ENCODE measurements at regions not wholly inside any gene's neighbourhood (a gene's known extent, or its start where the extent isn't known, plus 50 kb on each side); places are given as distances from the start of the nearest gene placed in this dataset.
"Not testable (repeated sequence)": the region's sequence is repeated elsewhere in the genome, so short reads cannot be mapped to it uniquely, and the experiment has no call there.

DNA sequence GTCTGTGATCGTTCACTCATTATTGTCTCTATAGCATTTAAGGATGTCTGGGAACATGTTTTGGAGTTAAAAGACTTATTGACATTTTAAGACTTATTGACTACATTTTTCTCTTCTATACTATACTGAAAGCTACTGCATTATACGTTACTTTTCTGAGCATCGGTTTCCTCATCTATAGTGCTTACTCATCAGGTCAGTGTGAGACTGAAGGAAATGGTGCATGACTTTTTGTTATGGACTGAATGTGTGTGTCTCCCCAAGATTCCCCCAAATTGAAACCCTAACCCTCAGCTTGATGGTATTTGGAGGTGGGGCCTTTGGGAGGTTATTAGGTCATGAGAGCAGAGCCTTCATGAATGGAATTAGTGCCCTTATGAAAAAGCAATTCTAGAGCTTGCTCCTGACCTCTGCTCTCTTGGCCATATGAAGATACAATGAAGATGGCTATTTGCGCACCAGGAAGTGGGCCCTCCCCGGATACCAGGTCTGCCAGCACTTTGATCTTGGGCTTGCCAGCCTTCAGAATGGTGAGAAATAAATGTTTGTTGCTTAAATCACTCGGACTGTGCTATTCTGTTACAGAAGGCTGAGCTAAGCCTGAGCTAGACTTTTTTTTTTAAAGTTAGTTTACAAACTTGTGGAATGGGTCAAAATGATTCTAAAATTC lies 243.7 kb upstream of the RREB1 start:
- no peak for DNase-seq (ENCODE audit: low spot score)

DNA sequence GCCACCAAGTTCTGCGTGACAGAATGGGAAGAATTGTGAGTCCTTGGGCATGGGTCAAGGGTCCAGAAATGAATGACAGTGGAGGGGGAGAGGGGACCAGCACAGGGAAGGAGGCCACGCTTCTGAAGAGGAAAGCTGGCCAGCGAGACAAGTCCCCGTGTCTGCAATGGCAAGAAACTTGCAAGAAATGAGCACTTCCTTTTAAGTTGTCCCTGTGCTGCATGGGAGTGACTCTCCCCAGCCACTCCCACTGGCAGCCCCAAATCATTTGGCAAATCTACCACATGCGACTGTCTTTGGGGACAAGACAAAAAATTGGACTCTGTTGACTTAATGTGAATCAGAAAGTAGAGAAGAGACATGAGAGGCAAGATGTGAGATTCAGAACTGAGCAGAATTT lies 242.2 kb upstream of the RREB1 start:
- no peak for DNase-seq (ENCODE audit: low spot score)

DNA sequence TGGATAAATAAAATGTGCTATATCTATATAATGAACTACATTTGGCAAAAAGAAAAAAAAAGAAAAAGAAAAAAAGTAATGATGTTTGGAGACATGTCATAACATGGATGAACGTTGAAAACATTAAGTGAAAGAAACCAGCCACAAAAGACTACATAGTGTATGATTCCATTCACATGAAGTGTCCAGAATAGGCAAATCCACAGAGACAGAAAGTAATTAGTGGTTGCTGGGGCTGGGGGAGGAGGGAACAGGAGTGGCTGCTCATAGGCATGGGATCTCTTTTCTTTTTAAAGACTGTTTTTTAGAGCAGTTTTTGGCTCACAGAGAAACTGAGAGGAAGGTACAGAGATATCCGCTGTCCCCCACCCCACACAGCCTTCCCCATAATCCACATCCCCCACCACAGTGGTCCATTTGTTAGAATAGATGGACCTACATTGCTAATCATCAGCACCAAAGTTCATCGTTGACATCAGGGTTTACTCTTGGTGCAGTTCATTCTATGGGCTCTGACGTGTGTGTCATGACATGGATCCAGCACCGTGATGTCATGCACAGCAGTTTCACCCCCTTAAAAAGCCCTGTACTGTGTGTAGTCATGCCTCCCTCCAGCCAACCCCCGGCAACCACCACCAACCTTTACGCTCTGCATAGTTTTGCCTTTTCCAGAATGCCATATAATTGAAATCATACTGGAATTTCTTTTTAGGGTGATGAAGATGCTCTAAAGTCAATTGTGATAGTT lies 240.9 kb upstream of the RREB1 start:
- DNase-seq (ENCODE audit: low spot score) = no peak

DNA sequence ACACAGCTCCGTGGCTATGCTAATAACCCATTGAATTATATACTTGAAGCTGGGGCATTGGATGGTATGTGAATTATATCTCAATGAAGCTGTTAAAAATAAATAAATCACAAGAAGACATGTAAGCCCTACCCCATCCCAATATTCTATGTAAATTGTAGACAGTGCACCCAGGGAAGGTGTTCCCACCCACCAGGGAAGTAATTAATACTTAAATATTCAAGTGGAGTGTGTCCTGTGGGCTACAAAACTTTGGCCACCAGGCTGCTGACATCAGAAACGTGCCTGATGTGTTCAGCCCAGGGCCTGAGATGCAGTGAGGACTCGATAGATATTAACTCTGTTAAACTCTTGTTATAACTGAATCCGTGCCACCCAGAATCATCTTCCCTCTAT lies 240.4 kb upstream of the RREB1 start:
- DNase-seq (ENCODE audit: low spot score) = no peak

DNA sequence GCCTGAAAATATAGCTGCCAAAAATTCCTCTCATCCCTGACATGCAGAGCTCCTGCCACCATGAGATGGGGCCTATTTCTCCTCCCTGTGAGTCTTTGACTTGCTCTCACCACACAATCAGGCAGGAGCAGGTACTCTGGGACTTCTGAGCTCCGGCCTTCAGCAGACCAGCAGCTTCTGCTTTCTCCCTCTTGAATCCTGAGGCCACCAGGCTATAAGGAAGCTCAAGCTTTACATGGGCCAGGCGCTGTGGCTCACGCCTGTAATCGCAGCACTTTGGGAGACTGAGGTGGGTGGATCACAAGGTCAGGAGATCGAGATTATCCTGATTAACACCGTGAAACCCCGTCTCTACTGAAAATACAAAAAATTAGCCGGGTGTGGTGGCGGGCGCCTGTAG lies 238.7 kb upstream of the RREB1 start:
- DNase-seq (ENCODE audit: low spot score) = no peak

DNA sequence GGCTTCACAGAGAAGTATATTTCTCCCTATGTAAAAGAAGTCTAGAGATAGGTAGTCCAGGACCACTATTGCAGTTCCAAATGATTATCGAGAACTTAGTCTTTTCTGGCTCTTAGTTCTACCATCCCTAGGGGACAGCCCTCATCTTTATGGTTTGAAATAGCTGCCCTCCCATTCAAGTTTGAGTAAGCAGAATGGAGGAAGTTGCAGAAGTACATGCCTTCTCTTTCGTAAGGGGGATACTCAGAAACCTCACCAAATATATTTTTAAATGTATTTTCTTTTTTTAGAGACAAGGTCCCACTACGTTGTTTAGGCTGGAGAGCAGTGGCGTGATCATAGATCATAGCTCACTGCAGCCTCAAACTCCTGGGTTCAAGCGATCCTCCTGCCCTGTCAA lies 236.8 kb upstream of the RREB1 start:
- DNase-seq (ENCODE audit: low spot score) = no peak

DNA sequence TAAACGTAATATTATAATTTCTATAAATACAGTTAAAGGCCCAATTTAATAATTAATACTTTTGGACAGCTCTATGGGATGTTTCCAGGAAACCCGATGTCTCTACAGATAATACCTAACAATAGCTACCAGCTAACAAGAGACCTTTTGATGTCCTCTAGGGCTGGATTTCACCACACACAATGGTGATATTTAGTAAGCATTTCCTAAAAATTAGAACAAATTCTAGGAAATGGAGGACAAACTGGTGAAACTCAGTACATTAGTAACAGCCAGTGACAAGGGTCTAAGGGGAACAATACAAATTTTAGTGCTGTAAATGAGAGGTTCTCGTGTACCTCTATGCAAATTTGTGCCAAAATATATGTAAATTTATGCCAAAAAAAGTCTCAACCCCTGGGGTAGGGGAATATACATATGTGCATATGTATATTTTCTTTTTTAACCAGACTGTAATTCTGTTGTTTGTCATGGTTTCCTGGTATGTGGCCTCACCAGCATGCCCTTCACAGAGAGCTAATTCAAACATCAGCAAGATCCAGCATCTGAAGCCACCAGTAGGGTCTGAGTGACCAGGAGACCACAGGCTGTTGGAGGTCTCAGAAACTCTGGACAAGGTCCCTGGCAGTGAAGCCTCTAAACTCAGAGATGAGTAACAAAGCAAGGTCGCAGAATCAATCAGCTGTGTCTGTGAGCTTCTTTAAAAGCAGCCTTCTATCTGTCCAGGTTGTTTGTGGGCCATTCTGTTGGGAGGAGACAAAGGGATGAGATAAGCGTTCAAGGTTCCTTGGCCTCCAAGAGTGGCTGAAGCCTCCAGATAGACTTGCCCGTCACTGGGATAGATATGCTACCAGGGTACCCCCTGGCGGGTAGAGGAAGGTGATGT lies 235.1 kb upstream of the RREB1 start:
- DNase-seq (ENCODE audit: low spot score) = no peak

DNA sequence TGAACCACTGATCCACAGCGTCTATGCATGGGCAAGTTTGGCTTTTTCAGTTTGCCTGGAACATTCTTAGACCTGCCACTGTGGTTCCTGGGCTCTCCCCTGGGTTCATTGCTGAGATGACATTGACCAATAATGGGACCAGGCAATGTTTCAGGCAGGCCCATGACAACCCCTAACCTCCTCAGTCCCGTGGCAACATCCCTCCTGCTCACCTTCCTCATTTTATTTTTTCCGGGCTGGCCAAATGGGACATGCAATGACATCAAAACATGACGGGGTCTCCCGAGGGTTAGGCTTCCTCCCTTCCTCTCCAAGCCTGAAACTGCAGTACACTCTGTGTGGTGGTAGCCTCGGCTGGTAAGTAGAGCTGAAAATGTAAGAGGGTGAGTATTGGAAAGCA lies 234.0 kb upstream of the RREB1 start:
- DNase-seq (ENCODE audit: low spot score) = no peak

DNA sequence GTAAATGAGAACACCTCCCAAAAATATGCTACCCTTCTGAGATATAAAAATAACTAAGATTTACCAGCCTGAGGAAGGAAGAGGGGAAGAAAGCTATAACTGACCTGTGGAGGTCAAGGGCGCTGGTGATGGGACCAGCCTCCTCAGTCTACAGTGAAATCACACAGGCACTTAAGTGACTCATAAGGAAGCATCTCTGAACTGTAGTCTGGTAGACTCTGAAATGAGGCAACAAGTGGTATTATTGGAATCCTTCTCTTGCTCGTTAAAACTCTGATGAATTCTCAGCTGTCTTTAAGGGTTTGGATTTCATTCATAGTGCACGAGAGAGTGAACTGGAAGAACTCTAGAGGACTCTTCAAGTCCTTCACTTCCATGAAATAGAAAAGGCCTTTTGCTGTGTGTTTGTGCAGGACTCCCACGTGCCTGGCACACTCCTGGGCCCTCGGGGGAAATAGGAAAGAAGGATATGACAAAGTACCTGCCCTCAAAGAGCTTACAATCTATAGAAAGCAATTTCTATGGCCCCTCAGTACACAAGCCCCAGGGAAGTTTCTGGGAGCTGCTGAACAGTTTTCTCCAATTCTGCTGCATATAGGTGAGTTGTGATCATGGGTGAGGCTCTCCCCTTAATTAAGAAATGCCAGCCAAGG lies 231.8 kb upstream of the RREB1 start:
- no peak for DNase-seq (ENCODE audit: low spot score)

DNA sequence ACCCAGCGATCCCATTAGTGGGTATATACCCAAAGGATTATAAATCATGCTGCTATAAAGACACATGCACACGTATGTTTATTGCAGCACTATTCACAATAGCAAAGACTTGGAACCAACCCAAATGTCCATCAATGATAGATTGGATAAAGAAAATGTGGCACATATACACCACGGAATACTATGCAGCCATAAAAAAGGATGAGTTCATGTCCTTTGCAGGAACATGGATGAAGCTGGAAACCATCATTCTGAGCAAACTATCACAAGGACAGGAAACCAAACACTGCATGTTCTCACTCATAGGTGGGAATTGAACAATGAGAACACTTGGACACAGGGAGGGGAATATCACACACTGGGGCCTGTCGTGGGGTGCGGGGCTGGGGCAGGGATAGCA lies 230.0 kb upstream of the RREB1 start:
- DNase-seq (ENCODE audit: low spot score) = not testable (repeated sequence)

DNA sequence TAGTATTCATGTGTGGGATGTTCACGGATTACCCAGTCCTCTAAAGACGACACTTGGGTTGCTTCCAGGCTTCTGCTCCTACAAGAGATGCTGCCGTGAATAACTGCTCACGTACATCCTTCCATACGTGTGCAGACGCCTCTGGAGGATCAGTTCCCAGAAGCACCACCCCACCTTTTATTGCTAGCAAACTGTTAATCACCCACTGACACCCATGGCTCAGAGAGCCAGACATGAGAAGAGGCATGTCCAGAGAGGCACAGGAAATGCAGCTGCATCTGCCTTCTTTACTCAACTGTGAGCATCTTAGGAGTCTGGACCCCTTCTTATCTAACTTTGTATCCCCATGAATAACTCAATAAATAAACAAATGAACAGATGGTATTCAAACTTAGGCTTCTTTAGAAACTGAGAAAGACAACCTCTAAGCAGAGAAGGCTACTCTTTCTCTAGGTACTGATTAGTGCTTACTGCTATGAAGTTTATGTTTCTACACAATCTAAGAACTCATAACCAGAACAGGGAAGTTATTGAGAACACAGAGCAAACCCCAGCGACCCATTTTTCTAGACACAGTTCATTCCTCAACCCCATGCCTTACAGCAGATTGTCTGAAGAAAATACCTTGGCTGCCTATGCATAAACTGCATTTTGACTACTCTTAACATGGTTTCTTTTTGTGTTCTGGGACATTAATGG lies 228.7 kb upstream of the RREB1 start:
- DNase-seq (ENCODE audit: low spot score) = no peak

DNA sequence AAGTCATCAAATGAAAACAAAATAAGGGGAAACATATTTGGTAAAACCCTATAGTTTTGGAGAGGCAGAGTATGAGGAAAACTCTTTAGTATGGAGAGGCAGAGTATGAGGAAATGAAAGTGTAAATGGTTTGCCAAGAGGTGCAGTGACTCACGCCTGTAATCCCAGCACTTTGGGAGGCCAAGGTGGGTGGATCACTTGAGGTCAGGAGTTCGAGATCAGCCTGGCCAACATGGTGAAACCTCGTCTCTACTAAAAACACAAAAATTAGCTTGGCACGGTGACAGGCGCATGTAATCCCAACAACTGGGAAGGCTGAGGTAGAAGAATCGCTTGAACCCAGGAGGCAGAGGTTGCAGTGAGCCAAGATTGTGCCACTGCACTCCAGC lies 228.2 kb upstream of the RREB1 start:
- DNase-seq (ENCODE audit: low spot score) = not testable (repeated sequence)

DNA sequence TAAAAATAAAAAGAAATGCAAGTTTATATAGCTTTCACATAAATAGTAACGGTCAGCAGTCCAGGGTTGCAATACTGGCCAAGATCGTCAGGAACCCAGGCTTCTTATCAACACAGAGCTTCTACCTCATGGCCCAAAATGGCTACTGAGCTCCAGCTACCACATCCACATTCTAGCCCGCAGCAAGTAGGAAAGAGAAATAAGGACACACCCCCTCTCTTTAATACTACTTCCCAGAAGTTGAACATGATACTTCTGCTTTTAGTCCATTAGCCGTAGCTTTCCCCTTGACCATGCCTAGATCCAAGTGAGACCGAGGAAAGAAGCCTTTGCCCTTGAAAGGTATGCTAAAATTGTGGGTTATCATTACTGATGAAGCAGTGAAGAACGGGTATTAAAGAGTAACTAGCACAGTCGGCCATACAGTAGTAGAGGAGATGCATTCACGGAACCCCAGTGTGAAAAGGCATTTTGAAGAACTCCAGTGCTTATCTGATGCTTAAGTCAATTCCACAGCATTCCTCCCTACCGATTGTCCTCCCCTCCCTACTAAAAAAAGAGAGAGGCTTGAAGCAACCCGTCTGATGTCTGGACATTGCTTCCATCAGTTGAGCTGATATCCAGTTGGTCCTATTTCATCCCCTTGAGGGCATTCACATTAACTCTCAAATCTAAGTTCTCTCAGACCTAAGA lies 226.9 kb upstream of the RREB1 start:
- DNase-seq (ENCODE audit: low spot score) = no peak

DNA sequence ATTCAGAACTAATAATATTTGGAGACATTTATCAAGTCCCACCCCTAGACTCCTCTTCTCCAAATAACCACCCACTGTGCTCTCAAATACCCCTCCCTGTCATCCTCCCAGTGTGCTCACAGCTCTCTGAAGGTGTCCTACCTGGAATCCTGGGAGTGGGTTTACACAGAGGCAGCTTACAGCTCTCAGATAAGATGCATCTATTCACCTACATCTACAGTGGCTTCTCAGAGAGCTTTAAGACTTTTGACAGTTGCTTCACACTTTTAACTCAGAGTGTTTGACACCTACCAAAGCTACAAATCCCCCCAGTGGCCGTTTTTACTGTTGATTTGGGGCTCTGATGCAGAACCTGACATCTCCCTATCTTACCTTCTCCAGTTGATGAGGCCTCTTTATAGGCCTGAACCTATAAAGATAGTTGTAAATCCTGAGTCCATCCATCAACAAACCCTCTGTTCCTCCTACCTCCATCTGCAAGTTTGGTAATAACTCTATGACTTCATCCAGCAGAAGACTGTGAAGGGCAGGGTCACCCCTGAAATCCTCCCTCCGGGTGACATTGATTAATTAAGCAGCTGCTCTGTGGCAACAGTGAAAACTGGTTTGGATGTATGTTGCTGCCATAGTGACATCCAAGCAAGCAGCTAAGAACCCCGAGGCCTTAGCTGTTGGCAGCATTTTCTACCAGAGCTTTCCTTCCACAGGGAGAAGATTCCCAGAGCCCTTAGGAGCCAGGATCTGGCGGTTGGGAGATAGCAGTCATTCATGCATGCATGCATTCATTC lies 226.1 kb upstream of the RREB1 start:
- DNase-seq (ENCODE audit: low spot score) = no peak

DNA sequence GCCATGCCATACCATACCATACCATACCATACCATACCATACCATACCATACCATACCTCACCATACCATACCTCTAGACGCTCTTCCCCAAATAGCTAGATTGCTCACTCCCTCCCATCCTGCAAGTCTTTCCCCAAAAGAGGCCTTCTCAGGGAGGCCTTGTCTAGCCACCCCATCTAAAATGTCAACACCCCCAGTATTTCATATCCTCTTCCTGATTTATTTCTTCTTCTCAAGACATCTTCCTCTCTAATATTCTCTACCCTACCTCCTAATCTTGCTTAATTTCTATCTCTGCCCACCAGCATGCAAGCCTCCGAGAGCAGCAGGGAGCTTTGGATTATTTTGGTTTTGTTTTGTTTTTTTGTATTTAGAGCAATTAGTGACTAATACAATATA lies 225.2 kb upstream of the RREB1 start:
- DNase-seq (ENCODE audit: low spot score) = no peak

DNA sequence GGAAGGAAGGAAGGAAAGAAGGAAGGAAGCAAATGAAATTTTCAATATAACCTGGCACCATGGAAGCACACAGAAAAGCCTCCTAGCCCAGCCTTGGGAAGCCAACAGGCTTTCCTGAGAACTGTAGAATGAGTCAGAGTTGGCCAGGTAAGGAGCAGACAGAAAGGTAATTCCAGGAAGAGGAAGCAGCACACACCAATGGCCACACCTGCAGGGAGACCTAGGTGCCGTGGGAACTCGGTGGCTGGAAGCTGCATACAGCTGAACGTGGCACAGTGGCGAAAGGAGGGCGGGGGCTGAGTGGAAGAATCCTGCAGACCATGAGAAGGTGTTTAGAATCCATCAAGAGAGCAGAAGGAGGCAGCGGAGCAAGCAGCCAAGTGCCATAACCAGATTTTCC lies 224.8 kb upstream of the RREB1 start:
- no peak for DNase-seq (ENCODE audit: low spot score)

DNA sequence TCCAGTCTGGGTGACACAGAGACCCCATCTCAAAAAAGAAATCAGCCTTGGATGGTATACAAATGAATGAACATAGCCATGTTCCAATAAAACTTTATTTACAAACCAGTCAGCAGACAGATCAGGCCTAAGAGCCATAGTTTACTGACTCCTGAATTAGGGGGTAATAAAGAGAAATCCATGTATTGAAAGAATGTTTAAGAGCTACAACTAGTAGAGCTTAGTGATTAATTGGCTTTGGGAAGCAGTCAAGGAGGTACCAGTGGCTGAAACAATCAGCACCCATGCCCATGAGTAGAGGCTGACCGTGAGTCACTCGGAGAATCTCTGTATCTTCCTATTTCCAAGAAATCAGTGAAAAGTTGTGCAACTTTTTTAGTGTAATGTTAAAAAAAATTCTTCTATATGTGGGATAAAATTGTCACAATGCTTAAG lies 223.6 kb upstream of the RREB1 start:
- DNase-seq (ENCODE audit: low spot score) = no peak

DNA sequence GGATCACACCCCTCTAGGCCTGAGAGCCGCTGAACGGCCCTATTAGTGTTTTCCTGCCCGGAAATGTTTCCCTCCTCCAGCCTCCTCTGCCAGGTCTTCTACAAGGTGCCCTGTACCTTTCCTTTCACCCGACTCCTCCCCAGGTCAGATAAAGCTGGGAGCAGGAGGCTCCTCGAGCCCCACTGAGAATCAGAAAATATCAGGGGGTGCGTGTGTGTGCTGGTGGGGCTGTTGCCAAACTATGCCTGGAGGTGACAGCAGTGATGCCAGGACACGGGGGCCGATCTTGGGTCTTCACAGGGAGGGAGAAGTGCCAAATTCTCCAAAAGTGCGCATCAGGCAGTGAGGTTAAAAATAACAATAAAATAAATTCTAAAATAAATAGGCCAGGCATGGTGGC lies 222.8 kb upstream of the RREB1 start:
- DNase-seq (ENCODE audit: low spot score) = no peak

DNA sequence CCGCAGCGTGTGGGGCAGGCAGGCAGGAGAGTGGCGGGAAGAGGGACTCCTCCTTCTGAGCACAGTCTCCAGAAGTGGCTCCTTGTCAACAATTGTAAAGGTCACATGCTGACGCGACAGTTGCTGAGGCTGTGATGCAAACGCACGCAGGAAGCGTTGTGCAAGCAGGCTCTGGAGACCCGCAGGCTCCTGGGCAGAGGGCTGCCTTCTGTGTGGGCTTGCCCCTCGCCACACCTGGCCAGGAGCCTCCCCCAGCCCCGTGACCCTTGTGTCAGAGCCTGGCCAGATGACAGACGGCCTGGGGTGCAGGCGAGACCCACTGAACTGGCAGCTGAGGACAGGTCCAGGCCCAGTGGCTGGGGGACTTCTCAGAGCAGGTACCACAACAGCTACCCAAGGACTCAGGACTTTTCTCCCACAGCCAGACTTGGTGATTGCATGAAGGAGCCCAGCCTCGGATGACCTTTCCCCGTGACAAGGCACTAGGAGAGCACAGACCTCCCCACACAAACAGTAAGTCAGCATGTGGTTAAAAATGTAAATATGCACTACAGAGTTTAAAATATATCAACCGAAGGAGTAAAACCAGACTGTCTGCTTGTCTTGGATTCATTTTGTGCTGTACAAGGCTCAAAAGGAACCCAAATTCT lies 222.1 kb upstream of the RREB1 start:
- DNase-seq (ENCODE audit: low spot score) = no peak

Data from mesenteric fat pad (tissue), 1 donor.